GM12872 (cell line): ENCODE measurements at regions not wholly inside any gene's neighbourhood (a gene's known extent, or its start where the extent isn't known, plus 50 kb on each side); places are given as distances from the start of the nearest gene placed in this dataset.

Experiments
- TF ChIP-seq, protein P1 (sequence below): IDR thresholded peaks from 3 replicates; pipeline ENCODE4 v1.5.1; 2011; ENCODE audit warnings: low read depth, mild to moderate bottlenecking, low read length, moderate library complexity; ENCODE audit not compliant: insufficient read depth

- TF ChIP-seq, protein P1, sequence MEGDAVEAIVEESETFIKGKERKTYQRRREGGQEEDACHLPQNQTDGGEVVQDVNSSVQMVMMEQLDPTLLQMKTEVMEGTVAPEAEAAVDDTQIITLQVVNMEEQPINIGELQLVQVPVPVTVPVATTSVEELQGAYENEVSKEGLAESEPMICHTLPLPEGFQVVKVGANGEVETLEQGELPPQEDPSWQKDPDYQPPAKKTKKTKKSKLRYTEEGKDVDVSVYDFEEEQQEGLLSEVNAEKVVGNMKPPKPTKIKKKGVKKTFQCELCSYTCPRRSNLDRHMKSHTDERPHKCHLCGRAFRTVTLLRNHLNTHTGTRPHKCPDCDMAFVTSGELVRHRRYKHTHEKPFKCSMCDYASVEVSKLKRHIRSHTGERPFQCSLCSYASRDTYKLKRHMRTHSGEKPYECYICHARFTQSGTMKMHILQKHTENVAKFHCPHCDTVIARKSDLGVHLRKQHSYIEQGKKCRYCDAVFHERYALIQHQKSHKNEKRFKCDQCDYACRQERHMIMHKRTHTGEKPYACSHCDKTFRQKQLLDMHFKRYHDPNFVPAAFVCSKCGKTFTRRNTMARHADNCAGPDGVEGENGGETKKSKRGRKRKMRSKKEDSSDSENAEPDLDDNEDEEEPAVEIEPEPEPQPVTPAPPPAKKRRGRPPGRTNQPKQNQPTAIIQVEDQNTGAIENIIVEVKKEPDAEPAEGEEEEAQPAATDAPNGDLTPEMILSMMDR = no peak
Observed at GRCh38 chr12:89262855-89263552, 89.3 kb downstream of the DUSP6 start.

DNA sequence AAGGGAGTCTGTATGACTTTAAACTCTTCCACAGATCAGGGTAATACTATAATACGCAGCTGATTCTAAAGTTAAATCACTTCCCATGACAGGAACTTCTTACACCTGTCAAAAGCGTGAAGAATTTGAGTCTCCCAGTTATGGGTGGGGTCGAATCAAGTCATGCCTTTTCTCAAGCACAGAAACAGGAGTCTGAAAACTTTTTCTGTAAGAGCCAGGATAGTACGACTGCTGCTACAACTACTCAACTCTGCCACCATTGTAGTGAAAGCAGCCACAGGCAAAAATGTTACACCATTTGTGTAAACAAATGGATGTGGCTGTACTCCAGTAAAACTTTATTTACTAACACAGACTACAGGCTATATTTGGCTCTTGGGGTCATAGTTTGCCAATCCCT is 90.3 kb downstream of the DUSP6 start:
- TF ChIP-seq, protein P1 = no peak

GRCh38 chr12:89260841-89261637 is 91.3 kb downstream of the DUSP6 start:
- TF ChIP-seq, protein P1 = no peak

GRCh38 chr12:89259821-89260220 is 92.5 kb downstream of the DUSP6 start:
- TF ChIP-seq, protein P1 = no peak

- TF ChIP-seq, protein P1 = no peak
Observed at GRCh38 chr12:89258240-89258969, 93.9 kb downstream of the DUSP6 start.

GRCh38 chr12:89257340-89257739 is 95.0 kb downstream of the DUSP6 start:
- TF ChIP-seq, protein P1 = no peak

DNA sequence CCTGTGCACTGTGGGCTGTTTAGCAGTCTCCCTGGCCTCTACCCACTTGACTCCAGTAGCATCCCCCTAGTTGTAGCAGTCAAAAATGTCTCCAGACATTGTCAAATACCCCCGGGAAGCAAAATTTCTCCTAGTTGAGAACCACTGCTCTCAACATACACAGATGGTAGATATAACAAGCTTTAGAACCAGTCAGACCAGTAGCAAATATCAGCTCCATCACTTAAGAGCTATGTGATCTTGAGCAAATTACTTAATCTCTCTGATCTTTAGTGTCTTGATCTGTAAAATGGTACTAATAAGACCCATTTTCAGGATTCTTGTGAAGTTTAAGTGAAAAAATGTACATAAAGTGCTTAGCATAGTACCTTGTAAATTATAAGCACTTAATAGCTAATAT is 96.2 kb downstream of the DUSP6 start:
- TF ChIP-seq, protein P1 = no peak
